Stomach smooth muscle (tissue), 2 donors: ENCODE measurements at regions not wholly inside any gene's neighbourhood (a gene's known extent, or its start where the extent isn't known, plus 50 kb on each side); places are given as distances from the start of the nearest gene placed in this dataset.

Experiments used
- H3K27ac ChIP-seq: one replicate; pipeline ENCODE4 v1.7.0; 2013; ENCODE audit warnings: mild to moderate bottlenecking, low read length, inconsistent platforms
- H3K27me3 ChIP-seq, 2 donors: one replicate each; pipeline ENCODE4 v1.7.0; 2013; ENCODE audit warnings: low read length in 2 of 2; ENCODE audit not compliant: insufficient read depth in 2 of 2, control insufficient read depth in 1 of 2
- H3K36me3 ChIP-seq, 2 donors: one replicate each; pipeline ENCODE4 v1.7.0; 2013; ENCODE audit warnings: low read length in 2 of 2; ENCODE audit not compliant: control insufficient read depth in 2 of 2, insufficient read depth in 2 of 2
- H3K4me1 ChIP-seq: one replicate; pipeline ENCODE4 v1.7.0; 2013; ENCODE audit warnings: low read length; ENCODE audit not compliant: control insufficient read depth, insufficient read depth
- H3K4me3 ChIP-seq, 2 donors: one replicate each; pipeline ENCODE4 v1.7.0; 2013; ENCODE audit warnings: low read length in 2 of 2
- H3K9ac ChIP-seq, 2 donors: one replicate each; pipeline ENCODE4 v1.7.0; 2013; ENCODE audit warnings: low read length in 2 of 2, mild to moderate bottlenecking in 1 of 2
- H3K9me3 ChIP-seq, 2 donors: one replicate each; pipeline ENCODE4 v1.7.0; 2013; ENCODE audit warnings: low read length in 2 of 2; ENCODE audit not compliant: control insufficient read depth in 2 of 2
- donor health status: healthy.
- donor health status: Pancreatic carcinoma.

- H3K4me1 ChIP-seq = no peaks in the 10 kb centered on the region
Observed at GRCh38 chr2:155701721-155702120, 630.8 kb downstream of the NR4A2 start.

GRCh38 chr2:155696571-155696970 is 636.0 kb downstream of the NR4A2 start:
- no peak overlapping the region for H3K4me3 ChIP-seq
- no peaks in the 10 kb centered on the region for H3K36me3 ChIP-seq
- no peaks in the 10 kb centered on the region for H3K4me1 ChIP-seq
- H3K27ac ChIP-seq = no peak overlapping the region
- no peaks in the 10 kb centered on the region for H3K9me3 ChIP-seq
- no peaks in the 10 kb centered on the region for H3K27me3 ChIP-seq
- H3K9ac ChIP-seq = no peak overlapping the region

More at GRCh38 chr2:155701721-155702120, 630.8 kb downstream of the NR4A2 start:
- no peak overlapping the region for H3K4me3 ChIP-seq
- H3K27me3 ChIP-seq = no peaks in the 10 kb centered on the region
- H3K9ac ChIP-seq = no peak overlapping the region
- no peaks in the 10 kb centered on the region for H3K9me3 ChIP-seq
- H3K27ac ChIP-seq = no peak overlapping the region
- H3K36me3 ChIP-seq = no peaks in the 10 kb centered on the region

DNA sequence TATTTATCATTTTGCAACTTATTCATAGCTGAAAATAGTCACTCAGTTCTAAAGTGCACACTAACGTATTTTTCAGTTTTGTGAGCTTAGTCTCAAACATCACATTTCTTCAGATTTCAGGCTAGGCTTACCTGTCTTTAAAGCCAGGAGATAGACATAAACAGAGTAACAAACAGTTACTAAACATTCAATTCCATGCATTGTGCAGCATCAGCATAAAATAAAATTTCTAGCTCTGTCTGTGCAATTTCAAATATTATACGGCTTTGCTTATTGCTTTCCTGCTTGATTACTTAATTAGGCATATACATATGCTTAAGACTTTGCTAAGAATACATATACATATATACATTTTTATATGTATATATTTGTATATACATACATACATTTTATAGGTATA is 637.0 kb downstream of the NR4A2 start:
- no peak overlapping the region for H3K4me3 ChIP-seq
- no peak overlapping the region for H3K27ac ChIP-seq
- no peaks in the 10 kb centered on the region for H3K36me3 ChIP-seq
- H3K9me3 ChIP-seq = no peaks in the 10 kb centered on the region
- no peaks in the 10 kb centered on the region for H3K27me3 ChIP-seq
- no peak overlapping the region for H3K9ac ChIP-seq
- no peaks in the 10 kb centered on the region for H3K4me1 ChIP-seq

DNA sequence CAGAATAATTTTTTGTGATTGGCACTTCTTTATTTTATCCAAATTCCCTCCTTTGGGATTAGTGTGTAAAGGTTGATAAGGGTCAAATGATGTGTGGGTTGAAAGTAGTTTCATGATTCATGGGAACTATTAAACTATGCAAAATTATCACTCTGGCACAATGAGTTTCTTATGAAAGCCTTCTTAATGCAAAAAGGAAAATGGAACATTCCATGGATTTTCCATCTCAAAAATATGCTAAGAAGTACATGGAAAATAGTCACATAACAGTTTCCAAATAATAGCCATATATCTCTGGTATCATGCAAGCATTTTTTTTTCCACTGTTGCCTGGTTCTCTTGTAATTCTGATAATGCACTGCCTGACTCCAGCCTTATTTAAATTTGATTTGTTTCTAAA is 639.7 kb downstream of the NR4A2 start:
- H3K27ac ChIP-seq = no peak overlapping the region
- H3K9me3 ChIP-seq = no peaks in the 10 kb centered on the region

DNA sequence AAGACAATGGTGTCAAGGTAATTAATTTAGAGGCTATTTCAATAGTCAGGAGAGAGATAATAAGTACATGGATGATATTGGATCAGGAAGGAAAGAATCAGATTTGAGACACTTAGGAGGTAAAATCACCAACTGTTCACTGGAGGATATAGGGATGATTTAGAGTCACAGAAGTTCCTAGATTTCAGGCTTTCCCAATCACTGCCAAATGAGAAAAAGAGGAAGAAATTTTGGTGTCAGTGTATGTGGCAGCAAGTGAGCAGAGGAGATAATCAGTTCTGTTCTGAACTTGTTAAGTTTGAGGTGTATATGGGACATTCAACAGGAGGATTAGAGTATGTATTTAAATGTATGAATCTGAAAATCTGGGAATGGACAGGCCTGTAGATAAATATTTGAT is 640.4 kb downstream of the NR4A2 start:
- Histone ChIP-seq H3K36me3 (no peaks in the 10 kb centered on the region), H3K9me3 (no peaks in the 10 kb centered on the region), H3K27ac (no peak overlapping the region), H3K4me3 (no peak overlapping the region), H3K27me3 (no peaks in the 10 kb centered on the region), H3K4me1 (no peaks in the 10 kb centered on the region), H3K9ac (no peak overlapping the region)

More for the DNA sequence above, 639.7 kb downstream of the NR4A2 start:
- Histone ChIP-seq H3K9ac (no peak overlapping the region), H3K4me3 (no peak overlapping the region), H3K27me3 (no peaks in the 10 kb centered on the region), H3K4me1 (no peaks in the 10 kb centered on the region), H3K36me3 (no peaks in the 10 kb centered on the region)

DNA sequence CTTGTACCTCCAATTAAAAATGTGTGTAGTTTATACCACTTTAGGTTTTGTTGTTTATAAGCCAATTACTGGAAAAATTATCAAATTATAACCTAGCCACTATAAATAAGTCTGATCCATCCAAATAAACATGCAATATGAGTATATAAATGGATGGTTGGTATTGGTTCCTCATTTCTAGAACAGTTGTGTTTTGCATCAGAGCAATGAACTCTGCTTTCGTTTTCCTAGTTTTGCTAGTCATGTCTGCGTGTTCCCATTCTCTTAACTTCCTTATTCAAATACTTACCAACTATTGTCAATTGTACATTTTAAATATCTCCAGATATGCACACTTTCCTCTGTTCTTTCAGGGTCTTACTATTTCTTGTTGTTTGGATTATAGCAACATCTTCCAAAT is 641.7 kb downstream of the NR4A2 start:
- Histone ChIP-seq H3K36me3 (no peaks in the 10 kb centered on the region), H3K27me3 (no peaks in the 10 kb centered on the region), H3K9ac (no peak overlapping the region), H3K4me3 (no peak overlapping the region), H3K9me3 (no peaks in the 10 kb centered on the region), H3K27ac (no peak overlapping the region), H3K4me1 (no peaks in the 10 kb centered on the region)

- H3K27me3 ChIP-seq = no peaks in the 10 kb centered on the region
- H3K4me1 ChIP-seq = no peaks in the 10 kb centered on the region
- no peaks in the 10 kb centered on the region for H3K36me3 ChIP-seq
- H3K9me3 ChIP-seq = no peaks in the 10 kb centered on the region
- H3K4me3 ChIP-seq = no peak overlapping the region
- no peak overlapping the region for H3K9ac ChIP-seq
- H3K27ac ChIP-seq = no peak overlapping the region
Observed at GRCh38 chr2:155689791-155690190, 642.7 kb downstream of the NR4A2 start.

GRCh38 chr2:155687181-155687580 is 645.3 kb downstream of the NR4A2 start:
- Histone ChIP-seq H3K4me3 (no peak overlapping the region), H3K4me1 (no peaks in the 10 kb centered on the region), H3K27ac (no peak overlapping the region), H3K9me3 (no peaks in the 10 kb centered on the region), H3K36me3 (no peaks in the 10 kb centered on the region), H3K9ac (no peak overlapping the region), H3K27me3 (no peaks in the 10 kb centered on the region)

DNA sequence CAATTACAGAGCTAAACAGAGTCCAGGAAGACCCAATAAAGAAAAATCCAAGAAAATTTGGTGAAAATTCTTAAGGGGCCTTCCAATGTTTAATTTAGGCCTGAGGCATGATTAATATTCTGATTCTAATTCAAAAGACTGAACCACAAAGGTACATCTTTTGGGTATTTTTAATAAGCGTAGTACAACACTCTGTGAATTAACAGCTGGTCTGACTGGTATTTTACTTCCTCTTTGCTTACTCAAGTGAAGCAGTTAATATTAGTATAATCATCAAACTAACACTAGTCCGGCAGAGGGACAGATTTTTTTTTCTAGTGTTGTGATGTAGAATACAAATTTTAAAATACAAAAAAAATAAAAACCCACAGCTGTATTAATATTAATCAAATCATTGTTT is 652.9 kb downstream of the NR4A2 start:
- Histone ChIP-seq H3K27ac (no peak overlapping the region), H3K36me3 (no peaks in the 10 kb centered on the region), H3K9ac (no peak overlapping the region), H3K4me3 (no peak overlapping the region), H3K4me1 (no peaks in the 10 kb centered on the region), H3K27me3 (no peaks in the 10 kb centered on the region), H3K9me3 (peaks cover 0 to 4% of the 10 kb centered on the region in 2 donors)

DNA sequence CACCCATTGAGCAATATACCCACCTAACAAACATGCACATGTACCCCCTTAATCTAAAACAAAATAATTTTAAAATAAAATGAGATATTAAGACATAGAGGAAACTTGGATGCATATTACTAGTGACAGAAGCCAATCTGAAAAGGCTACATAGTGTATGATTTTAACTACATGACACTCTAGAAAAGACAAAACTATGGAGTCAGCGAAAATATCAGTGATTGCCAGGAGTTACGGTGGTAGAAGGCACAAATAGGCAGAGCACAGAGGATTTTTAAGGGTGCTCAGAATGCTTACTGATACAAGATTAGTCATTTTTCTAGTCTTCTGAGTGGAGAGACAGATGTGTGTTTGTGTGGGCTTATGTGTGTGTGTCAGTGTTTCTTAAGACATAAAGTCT is 656.6 kb downstream of the NR4A2 start:
- no peak overlapping the region for H3K27ac ChIP-seq
- H3K36me3 ChIP-seq = no peaks in the 10 kb centered on the region
- no peak overlapping the region for H3K4me3 ChIP-seq
- H3K4me1 ChIP-seq = no peaks in the 10 kb centered on the region
- peaks cover 0 to 4% of the 10 kb centered on the region in 2 donors for H3K9me3 ChIP-seq
- no peak overlapping the region for H3K9ac ChIP-seq
- H3K27me3 ChIP-seq = no peaks in the 10 kb centered on the region

DNA sequence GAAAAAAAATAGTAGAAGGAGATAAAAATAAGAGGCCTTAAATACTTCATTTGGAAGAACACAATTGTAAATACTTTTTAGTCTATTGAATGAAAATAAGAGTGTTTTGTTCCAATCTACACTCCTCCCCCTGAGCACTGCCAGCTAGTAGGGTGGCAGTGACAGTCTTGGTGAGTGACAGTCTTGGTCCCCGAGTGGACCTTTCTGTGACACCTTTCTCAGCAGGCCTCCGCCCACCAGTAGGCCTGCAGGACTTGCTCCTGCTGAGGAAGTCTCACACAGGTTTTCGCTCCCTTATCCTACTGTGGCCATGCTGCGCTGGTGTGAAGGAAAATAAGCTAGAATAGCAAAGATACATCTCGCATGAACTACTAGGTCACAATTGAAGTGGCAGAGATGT is 666.8 kb downstream of the NR4A2 start:
- Histone ChIP-seq H3K27me3 (no peaks in the 10 kb centered on the region), H3K9ac (no peak overlapping the region), H3K27ac (no peak overlapping the region), H3K9me3 (no peaks in the 10 kb centered on the region), H3K4me3 (no peak overlapping the region), H3K36me3 (no peaks in the 10 kb centered on the region), H3K4me1 (no peaks in the 10 kb centered on the region)
